Heart left ventricle (tissue), 16 donors: ENCODE measurements at regions not wholly inside any gene's neighbourhood (a gene's known extent, or its start where the extent isn't known, plus 50 kb on each side); places are given as distances from the start of the nearest gene placed in this dataset.

Experiments used
- ATAC-seq, 4 donors: fragments of 200-7000 bp; cut with Tn5 transposase; one replicate each; pipeline ENCODE4 v1.9.1; 2020 to 2022; ENCODE audit warnings: moderate library complexity in 4 of 4, mild to moderate bottlenecking in 3 of 4, moderate number of reproducible peaks in 1 of 4
- DNase-seq, 5 donors: peaks; one replicate each; pipeline ENCODE4 v3.0.0-alpha.2; 2020
- H3K27ac ChIP-seq, 12 donors: fragments of 200-600 bp; sonication (generic) in 4 of 12; one replicate each; pipeline versions ENCODE4 v1.5.0 to v1.8.0; 2016 to 2022; ENCODE audit warnings: mild to moderate bottlenecking in 2 of 12
- H3K27me3 ChIP-seq, 9 donors: fragments of 200-600 bp; sonication (generic) in 2 of 9; one replicate each; pipeline versions ENCODE4 v1.5.1 to v1.8.0; 2016 to 2022; ENCODE audit warnings: mild to moderate bottlenecking in 3 of 9
- H3K36me3 ChIP-seq, 9 donors: fragments of 200-600 bp; sonication (generic) in 2 of 9; one replicate each; pipeline versions ENCODE4 v1.5.0 to v1.8.0; 2018 to 2022; ENCODE audit warnings: mild to moderate bottlenecking in 2 of 9
- H3K4me1 ChIP-seq, 12 donors: fragments of 200-600 bp; sonication (generic) in 4 of 12; one replicate each; pipeline versions ENCODE4 v1.5.0 to v1.8.0; 2016 to 2022; ENCODE audit warnings: mild to moderate bottlenecking in 3 of 12
- H3K4me3 ChIP-seq, 12 donors: fragments of 200-600 bp; sonication (generic) in 4 of 12; one replicate each; pipeline versions ENCODE4 v1.5.0 to v1.8.0; 2017 to 2022; ENCODE audit warnings: mild to moderate bottlenecking in 9 of 12, moderate library complexity in 4 of 12
- H3K9me3 ChIP-seq, 12 donors: fragments of 200-600 bp; sonication (generic) in 4 of 12; one replicate each; pipeline versions ENCODE4 v1.5.0 to v1.8.0; 2016 to 2022; ENCODE audit warnings: mild to moderate bottlenecking in 1 of 12
- POLR2A ChIP-seq, 2 donors: fragments of 450-650 bp; IDR thresholded peaks; one replicate each; pipeline ENCODE4 v1.6.1; 2017; ENCODE audit warnings: antibody characterized with exemption in 2 of 2, mild to moderate bottlenecking in 2 of 2, moderate library complexity in 2 of 2
- WGBS, 4 donors: extraction: QIAGEN DNeasy Blood & Tissue Kit in 2 of 4; methylation state at CpG; one replicate each; pipeline versions ENCODE4 v1.1.5 to v1.1.7; 2013 to 2018; 5-methylcytosine and 5-hydroxymethylcytosine counted together
- intact Hi-C, 10 donors: fragments of 100-400 bp; cut with DNase I; formaldehyde crosslinking; loops; one replicate each; pipeline versions ENCODE4 v1.11.1 to v1.14.2; 2022
- TF ChIP-seq, protein P1 (sequence below), 12 donors: fragments of 200-600 bp; sonication (generic) in 4 of 12; IDR thresholded peaks; one replicate each; pipeline versions ENCODE4 v1.5.0 to v1.8.0; 2018 to 2022; ENCODE audit warnings: antibody characterized with exemption in 12 of 12, mild to moderate bottlenecking in 5 of 12
- donor health status: ischemic (EF 13 %, LVEDD 7.1; RV severe dilation, severe dysfunction).
- donor health status: healthy with polysubstance abuse.
- donor health status: DM: no; HTN: yes; CAD: no.
- donor health status: DM: no; HTN: no; CAD: no.
- donor health status: ischemic (EF 25% LVEDD 6.9; RV normal size, moderate dysfunction).
- donor health status: ischemic (EF 25% LVEDD 5.7; RV mildly dilated, moderate dysfunction).
- donor health status: healthy.
- donor health status: DM: yes; HTN: yes; CAD: no.
- donor health status: ischemic (EF 35%, LVEDD 5.7; RV mildly dilated, moderate dysfunction).
- donor health status: nonischemic (EF 11% LVEDD 7.7; RV severe dilation, severe dysfunction).
- donor health status: DM: yes; HTN: yes; CAD: no.
- donor health status: PGD.
- donor health status: ischemic (EF 29% LVEDD 5.4; RV normal size, mild dysfunction).
- donor health status: nonischemic (EF 23%, LVEDD 6.1; RV moderate dilation, normal function).

DNA sequence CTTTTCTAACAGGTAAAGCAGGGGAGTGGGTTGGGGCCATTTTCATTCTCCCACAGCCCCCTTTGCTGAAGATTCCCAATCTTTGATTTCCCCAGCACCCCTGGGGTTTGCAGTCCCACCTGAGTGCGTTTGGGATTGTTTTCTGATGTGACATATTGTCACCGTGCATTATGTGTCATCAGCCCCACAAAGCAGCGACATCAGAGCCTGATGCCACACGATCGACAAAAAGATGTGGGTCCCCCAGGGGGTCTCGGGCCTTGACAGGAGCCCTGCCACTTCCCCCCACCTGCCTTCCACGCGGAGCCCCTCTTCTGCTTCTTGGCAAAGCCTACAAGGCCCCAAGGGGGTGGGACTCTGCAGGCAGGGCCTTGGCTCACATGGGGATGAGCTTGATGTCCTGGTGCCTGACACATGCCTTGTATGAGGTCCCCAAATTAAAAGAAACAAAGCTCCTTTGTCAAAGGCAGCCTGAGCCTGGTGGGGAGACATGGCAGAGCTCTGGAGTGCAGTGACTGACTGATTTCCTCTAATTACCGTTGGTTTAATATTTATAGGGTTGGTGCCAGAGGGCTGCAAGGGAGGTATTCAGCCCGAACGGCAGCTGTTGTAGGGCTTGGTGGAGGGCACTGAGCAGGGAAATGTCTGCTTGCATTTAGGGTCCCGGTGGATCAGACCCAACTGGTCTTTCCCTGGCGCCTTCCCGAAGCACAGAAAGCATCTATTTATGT lies 149.2 kb downstream of the MIAT start:
- intact Hi-C loops, result no loop called here
- Histone ChIP-seq H3K4me3 (no peak overlapping the region), H3K27me3 (no peaks in the 10 kb centered on the region), H3K4me1 (peaks cover 0 to 10% (median 0%) of the 10 kb centered on the region in 12 donors), H3K9me3 (no peaks in the 10 kb centered on the region), H3K36me3 (no peaks in the 10 kb centered on the region), H3K27ac (no peak overlapping the region)
- DNase-seq (no peak), ATAC-seq (no peak)
- TF ChIP-seq, protein P1, sequence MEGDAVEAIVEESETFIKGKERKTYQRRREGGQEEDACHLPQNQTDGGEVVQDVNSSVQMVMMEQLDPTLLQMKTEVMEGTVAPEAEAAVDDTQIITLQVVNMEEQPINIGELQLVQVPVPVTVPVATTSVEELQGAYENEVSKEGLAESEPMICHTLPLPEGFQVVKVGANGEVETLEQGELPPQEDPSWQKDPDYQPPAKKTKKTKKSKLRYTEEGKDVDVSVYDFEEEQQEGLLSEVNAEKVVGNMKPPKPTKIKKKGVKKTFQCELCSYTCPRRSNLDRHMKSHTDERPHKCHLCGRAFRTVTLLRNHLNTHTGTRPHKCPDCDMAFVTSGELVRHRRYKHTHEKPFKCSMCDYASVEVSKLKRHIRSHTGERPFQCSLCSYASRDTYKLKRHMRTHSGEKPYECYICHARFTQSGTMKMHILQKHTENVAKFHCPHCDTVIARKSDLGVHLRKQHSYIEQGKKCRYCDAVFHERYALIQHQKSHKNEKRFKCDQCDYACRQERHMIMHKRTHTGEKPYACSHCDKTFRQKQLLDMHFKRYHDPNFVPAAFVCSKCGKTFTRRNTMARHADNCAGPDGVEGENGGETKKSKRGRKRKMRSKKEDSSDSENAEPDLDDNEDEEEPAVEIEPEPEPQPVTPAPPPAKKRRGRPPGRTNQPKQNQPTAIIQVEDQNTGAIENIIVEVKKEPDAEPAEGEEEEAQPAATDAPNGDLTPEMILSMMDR (IDR thresholded peaks at IDR 0.05), result no peak
- no peak for TF ChIP-seq POLR2A (IDR thresholded peaks at IDR 0.05)
- 81 to 90% (median 85%) methylated on average over 14 of the region's 14 CpGs for WGBS, 4 donors

GRCh38 chr22:26811647-26811992 lies 154.2 kb downstream of the MIAT start:
- Histone ChIP-seq H3K4me1 (peaks cover 0 to 10% (median 0%) of the 10 kb centered on the region in 12 donors), H3K4me3 (no peak overlapping the region), H3K27ac (no peak overlapping the region), H3K36me3 (no peaks in the 10 kb centered on the region), H3K9me3 (no peaks in the 10 kb centered on the region), H3K27me3 (no peaks in the 10 kb centered on the region)
- TF ChIP-seq, protein P1 (IDR thresholded peaks at IDR 0.05), result no peak
- no peak for TF ChIP-seq POLR2A (IDR thresholded peaks at IDR 0.05)
- 71 to 91% (median 88%) methylated on average over 4 of the region's 4 CpGs for WGBS, 4 donors
- DNase-seq, result no peak
- intact Hi-C loops, result no loop called here
- no peak for ATAC-seq

DNA sequence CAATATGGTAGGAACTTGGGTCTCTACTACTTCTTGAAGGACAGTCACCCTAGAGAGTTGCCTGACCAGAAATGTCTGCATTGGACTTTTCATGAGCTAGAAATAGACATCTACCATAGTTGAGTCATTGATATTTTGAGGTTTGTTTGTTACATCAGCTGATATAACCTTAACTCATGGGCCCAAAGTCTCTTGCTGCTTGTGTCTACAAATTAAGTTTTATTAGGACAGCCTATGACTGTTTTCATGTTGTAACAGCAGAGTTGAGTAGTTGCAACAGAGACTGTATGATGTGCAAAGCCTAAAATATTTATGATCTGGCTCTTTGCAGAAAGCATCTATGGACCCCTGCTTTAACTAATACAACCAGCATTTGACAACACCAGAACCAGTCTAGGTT lies 155.3 kb downstream of the MIAT start:
- TF ChIP-seq, protein P1 (IDR thresholded peaks at IDR 0.05), result no peak
- no peak for TF ChIP-seq POLR2A (IDR thresholded peaks at IDR 0.05)
- Histone ChIP-seq H3K36me3 (no peaks in the 10 kb centered on the region), H3K4me3 (no peak overlapping the region), H3K27me3 (no peaks in the 10 kb centered on the region), H3K4me1 (peaks cover 0 to 10% (median 0%) of the 10 kb centered on the region in 12 donors), H3K27ac (no peak overlapping the region), H3K9me3 (peaks cover 0 to 9% (median 4%) of the 10 kb centered on the region in 12 donors)
- intact Hi-C loops, result no loop called here
- ATAC-seq (no peak), DNase-seq (no peak)

DNA sequence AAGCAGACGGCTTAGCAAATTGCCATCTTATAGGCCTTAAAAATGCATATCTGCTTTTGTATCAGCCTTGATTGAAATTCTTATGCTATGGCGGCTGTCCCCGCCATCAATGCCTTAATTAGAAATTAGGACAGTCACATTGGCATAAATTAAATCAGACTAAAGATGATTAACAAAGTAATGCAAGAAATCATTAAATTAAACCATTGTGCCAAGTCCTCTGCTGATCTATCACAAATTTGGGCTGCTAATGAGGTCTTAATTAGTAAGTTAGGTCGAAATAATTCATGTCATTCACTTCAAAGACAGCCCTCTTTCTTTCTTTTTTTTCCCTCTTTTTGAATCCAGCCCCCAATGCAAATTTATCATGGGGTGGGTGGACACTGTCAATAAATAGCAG lies 159.3 kb downstream of the MIAT start:
- TF ChIP-seq, protein P1 (IDR thresholded peaks at IDR 0.05), result no peak
- TF ChIP-seq POLR2A (IDR thresholded peaks at IDR 0.05), result no peak
- Histone ChIP-seq H3K36me3 (peaks cover 0 to 7% (median 0%) of the 10 kb centered on the region in 9 donors), H3K4me1 (no peaks in the 10 kb centered on the region), H3K27ac (no peak overlapping the region), H3K9me3 (peaks cover 0 to 22% (median 10%) of the 10 kb centered on the region in 12 donors), H3K27me3 (no peaks in the 10 kb centered on the region), H3K4me3 (no peak overlapping the region)
- no peak for DNase-seq
- ATAC-seq, result no peak
- 90 to 95% (median 92%) methylated on average over 4 of the region's 4 CpGs for WGBS, 4 donors
- intact Hi-C loops, result no loop called here
